B cell (primary cell): ENCODE measurements at regions not wholly inside any gene's neighbourhood (a gene's known extent, or its start where the extent isn't known, plus 50 kb on each side); places are given as distances from the start of the nearest gene placed in this dataset.

ENCODE experiments used
- ATAC-seq: fragments of 200-7000 bp; cut with Tn5 transposase; one replicate; pipeline ENCODE4 v1.10.0; 2021; ENCODE audit warnings: low read depth, mild to moderate bottlenecking, moderate number of reproducible peaks, moderate library complexity
- CTCF ChIA-PET: fragments of 350-600 bp; sonication (Branson Sonifier 250); formaldehyde crosslinking; loops from one replicate; lab custom pipeline; 2021; ENCODE audit warnings: antibody characterized with exemption, inconsistent platforms; lab: Charles Lee
- POLR2A ChIA-PET: fragments of 350-600 bp; sonication (Branson Sonifier 250); formaldehyde crosslinking; loops from one replicate; lab custom pipeline; 2021; ENCODE audit warnings: antibody characterized with exemption; lab: Charles Lee
- DNase-seq: peaks from one replicate; pipeline ENCODE4 v3.0.0; 2013
- H2AFZ ChIP-seq: 2 replicates; pipeline ENCODE4 v1.6.1; 2012; ENCODE audit warnings: mild to moderate bottlenecking, low read depth, low read length; ENCODE audit not compliant: insufficient read depth, poor library complexity, severe bottlenecking
- H3K27ac ChIP-seq, 2 donors: 1 replicate in 1 of 2; 2 replicates in 1 of 2; pipeline ENCODE4 v1.5.1; 2012 to 2013; ENCODE audit warnings: low read length in 2 of 2, mild to moderate bottlenecking in 2 of 2, moderate library complexity in 1 of 2
- H3K27me3 ChIP-seq, 4 experiments: fragments of 200-600 bp in 1 of 4; sonication (generic) in 1 of 4; replicated peaks in 1 of 4; 1 replicate in 2 of 4; 2 replicates in 2 of 4; pipeline versions ENCODE4 v1.6.1 to v1.7.0; 2013 to 2016; ENCODE audit warnings: low read length in 3 of 4, mild to moderate bottlenecking in 2 of 4, mixed read lengths in 1 of 4, moderate library complexity in 1 of 4; ENCODE audit not compliant: insufficient read depth in 4 of 4, control insufficient read depth in 3 of 4; ENCODE audit errors: control extremely low read depth in 1 of 4
- H3K36me3 ChIP-seq, 2 experiments: replicated peaks in 1 of 2; 1 replicate in 1 of 2; 2 replicates in 1 of 2; pipeline versions ENCODE4 v1.6.1 to v1.7.1; 2013; ENCODE audit warnings: low read length in 1 of 2; ENCODE audit not compliant: insufficient read depth in 2 of 2, control insufficient read depth in 1 of 2; ENCODE audit errors: control extremely low read depth in 1 of 2, extremely low read depth in 1 of 2
- H3K4me1 ChIP-seq, 2 donors: fragments of 200-600 bp in 1 of 2; sonication (generic) in 1 of 2; 1 replicate in 1 of 2; 2 replicates in 1 of 2; pipeline versions ENCODE4 v1.5.1 to v1.6.1; 2013 to 2017; ENCODE audit warnings: low read length in 2 of 2; ENCODE audit not compliant: control insufficient read depth in 2 of 2, insufficient read depth in 2 of 2
- H3K4me2 ChIP-seq: replicated peaks from 2 replicates; pipeline ENCODE3; 2012; ENCODE audit warnings: mild to moderate bottlenecking, low read depth, low read length; ENCODE audit not compliant: poor library complexity, severe bottlenecking
- H3K4me3 ChIP-seq, 5 experiments: fragments of 200-600 bp in 1 of 5; sonication (generic) in 1 of 5; 1 replicate in 3 of 5; 2 replicates in 2 of 5; pipeline versions ENCODE4 v1.5.1 to v1.7.0; 2011 to 2016; ENCODE audit warnings: low read length in 4 of 5, mild to moderate bottlenecking in 4 of 5, low read depth in 2 of 5, control low read depth in 1 of 5, moderate library complexity in 1 of 5; ENCODE audit not compliant: insufficient read depth in 1 of 5; ENCODE audit errors: control extremely low read depth in 1 of 5, extremely low read depth in 1 of 5
- H3K79me2 ChIP-seq: fragments of 200-600 bp; sonication (generic); one replicate; pipeline ENCODE4 v1.6.0; 2016; ENCODE audit warnings: low read length; ENCODE audit not compliant: control insufficient read depth, insufficient read depth
- H3K9ac ChIP-seq: fragments of 200-600 bp; sonication (generic); 2 replicates; pipeline ENCODE4 v1.6.1; 2017; ENCODE audit warnings: mild to moderate bottlenecking, low read length, moderate library complexity
- H3K9me3 ChIP-seq, 3 donors: one replicate each; pipeline versions ENCODE4 v1.6.1 to v1.7.1; 2013; ENCODE audit warnings: low read length in 2 of 3; ENCODE audit not compliant: control insufficient read depth in 2 of 3, insufficient read depth in 1 of 3; ENCODE audit errors: control extremely low read depth in 1 of 3
- H4K20me1 ChIP-seq: 2 replicates; pipeline ENCODE4 v1.6.0; 2012; ENCODE audit warnings: mild to moderate bottlenecking, low read length; ENCODE audit not compliant: insufficient read depth, control insufficient read depth, poor library complexity, severe bottlenecking
- H3K27ac Mint-ChIP-seq: one replicate; pipeline ENCODE4 v1.8.0; 2021; ENCODE audit warnings: mixed read lengths
- H3K27me3 Mint-ChIP-seq: one replicate; pipeline ENCODE4 v1.8.0; 2021; ENCODE audit warnings: mixed read lengths
- H3K4me1 Mint-ChIP-seq: one replicate; pipeline ENCODE4 v1.8.0; 2021; ENCODE audit warnings: mixed read lengths
- H3K4me3 Mint-ChIP-seq: one replicate; pipeline ENCODE4 v1.8.0; 2021; ENCODE audit warnings: mixed read lengths
- H3K9me3 Mint-ChIP-seq: one replicate; pipeline ENCODE4 v1.8.0; 2022; ENCODE audit warnings: mixed read lengths; ENCODE audit not compliant: insufficient read depth
- CTCF ChIP-seq: fragments of 200-600 bp; IDR thresholded peaks from one replicate; pipeline ENCODE4 v1.8.0; 2022; ENCODE audit warnings: antibody characterized with exemption, mild to moderate bottlenecking
- EZH2 ChIP-seq: IDR thresholded peaks from 2 replicates; pipeline ENCODE4 v1.6.1; 2012; ENCODE audit warnings: borderline replicate concordance, low read depth, mild to moderate bottlenecking, moderate library complexity, low read length; ENCODE audit not compliant: insufficient read depth, poor library complexity, severe bottlenecking
- WGBS: methylation state at CpG from one replicate; pipeline ENCODE4 v1.1.5; 2013; ENCODE audit warnings: missing lambda C conversion rate; ENCODE audit not compliant: insufficient coverage; 5-methylcytosine and 5-hydroxymethylcytosine counted together
- intact Hi-C: fragments of 100-400 bp; cut with micrococcal nuclease; formaldehyde crosslinking; loops from one replicate; pipeline ENCODE4 v1.10.0; 2022

GRCh38 chr7:97667359-97667758, 64.5 kb upstream of the TAC1 start:
- Histone ChIP-seq H3K27me3 (no peaks in the 10 kb centered on the region), H3K79me2 (no peaks in the 10 kb centered on the region), H3K36me3 (no peaks in the 10 kb centered on the region), H3K4me1 (no peaks in the 10 kb centered on the region), H3K9ac (no peak overlapping the region), H3K27ac (no peak overlapping the region), H2AFZ (no peak overlapping the region), H3K4me3 (no peak overlapping the region), H3K9me3 (no peaks in the 10 kb centered on the region), H3K4me2 (no peak overlapping the region), H4K20me1 (no peaks in the 10 kb centered on the region)
- ChIA-PET POLR2A (no interaction called here), CTCF (no interaction called here)
- no peak for DNase-seq
- intact Hi-C loops, result no loop called here
- TF ChIP-seq EZH2, result no peak
- TF ChIP-seq CTCF, result no peak
- H3K9me3 Mint-ChIP-seq, result no peaks in the 10 kb centered on the region
- no peaks in the 10 kb centered on the region for H3K4me1 Mint-ChIP-seq
- no peak overlapping the region for H3K27ac Mint-ChIP-seq
- no peak overlapping the region for H3K4me3 Mint-ChIP-seq
- no peaks in the 10 kb centered on the region for H3K27me3 Mint-ChIP-seq
- no peak for ATAC-seq
- WGBS, result no CpG with 5 or more reads among the region's 1 CpG

- no peak overlapping the region for H3K4me3 Mint-ChIP-seq
- Histone ChIP-seq H3K4me2 (no peak overlapping the region), H4K20me1 (no peaks in the 10 kb centered on the region), H3K27ac (no peak overlapping the region), H3K79me2 (no peaks in the 10 kb centered on the region), H3K9ac (no peak overlapping the region), H3K4me3 (no peak overlapping the region), H3K4me1 (no peaks in the 10 kb centered on the region), H3K27me3 (no peaks in the 10 kb centered on the region), H3K9me3 (peaks cover 0 to 2% (median 0%) of the 10 kb centered on the region in 3 donors), H3K36me3 (no peaks in the 10 kb centered on the region), H2AFZ (no peak overlapping the region)
- intact Hi-C loops, result no loop called here
- CTCF ChIA-PET, result no interaction called here
- H3K4me1 Mint-ChIP-seq, result no peaks in the 10 kb centered on the region
- H3K9me3 Mint-ChIP-seq, result no peaks in the 10 kb centered on the region
- ATAC-seq, result no peak
- H3K27ac Mint-ChIP-seq, result no peak overlapping the region
- no peaks in the 10 kb centered on the region for H3K27me3 Mint-ChIP-seq
- POLR2A ChIA-PET, result no interaction called here
- DNase-seq, result no peak
- no peak for TF ChIP-seq CTCF
- TF ChIP-seq EZH2, result no peak
Measured at GRCh38 chr7:97671571-97671970, 60.3 kb upstream of the TAC1 start.
